Activated CD4-positive, CD25-positive, alpha-beta regulatory T cell (primary cell): ENCODE measurements at regions not wholly inside any gene's neighbourhood (a gene's known extent, or its start where the extent isn't known, plus 50 kb on each side); places are given as distances from the start of the nearest gene placed in this dataset.

ENCODE experiments used
- DNase-seq, 4 experiments: peaks; one replicate each; lab custom pipeline; 2025; lab: John Stamatoyannopoulos, UW

GRCh38 chr4:12861422-12861821, 622.7 kb downstream of the RAB28 start:
- DNase-seq: no peak

GRCh38 chr4:12852338-12853307, 631.5 kb downstream of the RAB28 start:
- no peak for DNase-seq

GRCh38 chr4:12846368-12846767, 637.8 kb downstream of the RAB28 start:
- no peak for DNase-seq

GRCh38 chr4:12844141-12844540, 640.0 kb downstream of the RAB28 start:
- DNase-seq: no peak

- no peak for DNase-seq
Measured at GRCh38 chr4:12827966-12828365, 656.2 kb downstream of the RAB28 start.

- DNase-seq: no peak
Measured at GRCh38 chr4:12791536-12791935, 692.6 kb downstream of the RAB28 start.

GRCh38 chr4:12787261-12787660, 696.9 kb downstream of the RAB28 start:
- no peak for DNase-seq

- DNase-seq: no peak
Measured at GRCh38 chr4:12778706-12779105, 705.4 kb downstream of the RAB28 start.

- no peak for DNase-seq
Measured at GRCh38 chr4:12778191-12778590, 705.9 kb downstream of the RAB28 start.

- DNase-seq: no peak
Measured at GRCh38 chr4:12770351-12770750, 713.8 kb downstream of the RAB28 start.

- no peak for DNase-seq
Measured at GRCh38 chr4:12761694-12762093, 722.4 kb downstream of the RAB28 start.

- DNase-seq: no peak
Measured at GRCh38 chr4:12747154-12747553, 737.0 kb downstream of the RAB28 start.

- DNase-seq: no peak
Measured at GRCh38 chr4:12746221-12746620, 737.9 kb downstream of the RAB28 start.

- DNase-seq: no peak
Measured at GRCh38 chr4:12734586-12734985, 749.6 kb downstream of the RAB28 start.

- no peak for DNase-seq
Measured at GRCh38 chr4:12729384-12729783, 754.8 kb downstream of the RAB28 start.

GRCh38 chr4:12724510-12724909, 759.6 kb downstream of the RAB28 start:
- DNase-seq: no peak

GRCh38 chr4:12723849-12724447, 760.2 kb downstream of the RAB28 start:
- no peak for DNase-seq

- DNase-seq: no peak
Measured at GRCh38 chr4:12716896-12717295, 767.2 kb downstream of the RAB28 start.

- no peak for DNase-seq
Measured at GRCh38 chr4:12712648-12713339, 771.3 kb downstream of the RAB28 start.

- no peak for DNase-seq
Measured at GRCh38 chr4:12707381-12708175, 776.6 kb downstream of the RAB28 start.

GRCh38 chr4:12703036-12703435, 781.1 kb downstream of the RAB28 start:
- no peak for DNase-seq

GRCh38 chr4:12701384-12701783, 782.8 kb downstream of the RAB28 start:
- DNase-seq: no peak
